ENCODE measurements at regions not wholly inside any gene's neighbourhood (a gene's known extent, or its start where the extent isn't known, plus 50 kb on each side); places are given as distances from the start of the nearest gene placed in this dataset.
A peak's percentile ranks its signal among the peaks of the same experiment; 100 is the strongest.

GRCh38 chr18:38944446-38945024, 1378.9 kb upstream of the CELF4 start:
- no peak for DNase-seq (ENCODE audit: low spot score)

DNA sequence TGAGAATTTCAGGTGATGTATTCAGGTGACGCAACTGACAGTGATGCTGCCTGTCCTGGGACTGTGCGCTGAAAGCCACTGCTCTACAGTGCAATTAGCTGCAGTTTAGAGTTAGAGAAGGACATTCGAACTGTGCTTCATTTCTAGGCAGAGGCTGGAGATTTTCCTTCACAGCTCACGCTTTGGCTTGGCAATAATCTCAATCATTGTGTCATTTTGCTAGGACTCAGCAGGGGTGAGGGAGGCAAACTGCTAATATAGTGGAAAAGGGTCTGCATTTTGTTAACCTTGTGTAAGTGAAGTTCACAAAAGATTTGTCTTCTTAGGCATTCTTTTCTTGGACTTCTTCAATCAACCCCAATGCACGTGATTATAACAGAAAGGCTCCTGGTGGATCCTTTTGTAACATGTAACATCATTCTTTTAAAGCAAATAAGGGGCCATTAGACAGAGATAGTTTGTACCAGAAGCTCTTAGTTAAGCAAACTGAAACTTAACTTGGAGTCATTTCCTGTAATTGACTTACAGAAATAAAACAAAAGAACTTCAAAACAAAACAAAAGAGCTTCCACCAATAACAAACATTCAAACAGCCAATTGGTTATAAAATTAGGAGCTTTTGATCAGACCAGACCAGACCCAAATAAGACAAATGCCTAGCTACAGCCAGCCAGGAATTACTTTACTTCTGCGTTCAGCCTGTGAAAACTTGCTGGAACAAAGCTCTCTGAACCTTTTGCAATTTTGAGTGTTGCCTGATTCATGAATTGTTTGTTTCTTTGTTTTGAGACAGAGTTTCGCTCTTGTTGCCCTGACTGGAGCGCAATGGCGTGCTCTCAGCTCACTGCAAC, 1376.3 kb upstream of the CELF4 start:
- no peak for DNase-seq (ENCODE audit: low spot score)

DNA sequence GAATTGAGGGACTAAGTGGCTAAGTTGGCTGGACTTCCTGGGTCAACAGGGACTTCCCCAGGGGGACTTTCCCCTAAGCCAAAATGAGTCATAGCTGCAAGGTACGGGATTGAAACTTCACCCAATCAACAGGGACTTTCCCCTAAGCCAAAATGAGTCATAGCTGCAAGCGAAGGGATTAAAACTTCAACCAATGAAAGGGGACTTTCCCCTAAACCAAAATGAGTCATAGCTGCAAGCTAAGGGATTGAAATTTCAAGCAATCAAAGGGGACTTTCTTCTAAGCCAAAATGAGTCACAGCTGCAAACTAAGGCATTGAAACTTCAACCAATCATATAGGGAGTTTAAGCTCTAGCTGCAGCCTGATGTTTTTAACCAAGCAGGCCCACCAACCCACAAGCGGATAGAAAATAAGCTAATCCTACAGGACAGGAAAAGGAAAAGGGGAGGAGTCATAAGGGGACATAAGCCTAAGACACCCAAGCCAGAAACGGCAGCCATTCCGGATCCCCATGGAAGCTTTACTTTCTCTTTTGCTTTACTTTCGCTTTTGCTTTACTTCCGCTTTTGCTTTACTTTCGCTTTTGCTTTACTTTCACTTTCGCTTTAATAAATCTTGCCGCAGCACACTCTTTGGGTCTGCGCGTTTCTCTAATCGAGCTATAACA, 1375.4 kb upstream of the CELF4 start:
- peak; percentile 24 for DNase-seq (ENCODE audit: low spot score)

- DNase-seq (ENCODE audit: low spot score): no peak
Observed at GRCh38 chr18:38940475-38940862, 1374.9 kb upstream of the CELF4 start.

DNA sequence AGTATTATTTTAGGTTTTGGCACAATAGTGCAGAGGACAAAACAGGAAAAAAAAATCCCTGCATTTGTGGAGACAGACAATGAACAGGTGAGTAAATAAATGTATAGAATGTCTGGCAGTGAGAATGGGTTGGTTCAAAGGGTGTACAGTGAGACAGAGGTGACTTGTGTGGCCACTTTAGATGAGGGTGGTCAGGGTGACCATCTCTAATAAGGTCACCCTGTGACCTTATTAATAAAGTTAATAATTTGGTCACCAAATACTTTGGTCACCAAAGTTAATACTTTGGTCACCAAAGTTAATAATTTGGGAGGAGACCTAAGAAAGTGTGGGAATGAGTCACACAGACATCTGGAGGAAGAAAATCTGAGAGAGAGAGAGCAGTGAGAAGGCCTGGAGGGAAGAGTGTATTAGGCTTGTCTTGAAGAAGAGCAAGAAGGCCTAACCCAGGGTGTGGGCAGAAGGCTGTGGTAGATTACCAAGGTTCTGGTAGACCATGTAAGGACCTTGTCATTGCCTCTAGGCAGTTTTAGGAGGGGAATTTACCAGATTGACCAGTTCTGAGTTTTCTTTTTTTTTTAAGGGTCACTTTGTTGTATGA, 1368.4 kb upstream of the CELF4 start:
- no peak for DNase-seq (ENCODE audit: low spot score)

- no peak for DNase-seq (ENCODE audit: low spot score)
Observed at GRCh38 chr18:38933322-38933721, 1367.7 kb upstream of the CELF4 start.

DNA sequence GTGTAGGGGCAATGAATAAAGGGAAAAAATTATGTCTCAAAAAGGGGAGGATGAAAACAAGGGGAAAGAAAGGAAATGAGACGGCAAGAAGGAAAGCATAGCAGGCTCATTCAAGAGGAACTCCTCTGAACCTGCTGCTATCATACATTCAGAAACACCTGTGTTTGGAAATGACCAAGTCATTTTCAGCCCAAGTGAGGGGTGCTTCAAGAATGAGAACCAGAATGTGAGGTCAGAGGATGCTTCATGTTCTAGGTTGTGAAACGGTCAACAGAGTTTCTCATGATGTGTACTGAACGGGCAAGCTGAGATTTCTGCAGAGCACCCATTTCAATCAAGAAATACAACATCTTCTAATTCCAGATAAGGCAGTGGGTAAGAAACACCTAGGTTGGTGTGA, 1367.2 kb upstream of the CELF4 start:
- DNase-seq (ENCODE audit: low spot score): no peak

GRCh38 chr18:38931754-38932050, 1366.1 kb upstream of the CELF4 start:
- no peak for DNase-seq (ENCODE audit: low spot score)

- no peak for DNase-seq (ENCODE audit: low spot score)
Observed at GRCh38 chr18:38930881-38931753, 1365.5 kb upstream of the CELF4 start.

DNA sequence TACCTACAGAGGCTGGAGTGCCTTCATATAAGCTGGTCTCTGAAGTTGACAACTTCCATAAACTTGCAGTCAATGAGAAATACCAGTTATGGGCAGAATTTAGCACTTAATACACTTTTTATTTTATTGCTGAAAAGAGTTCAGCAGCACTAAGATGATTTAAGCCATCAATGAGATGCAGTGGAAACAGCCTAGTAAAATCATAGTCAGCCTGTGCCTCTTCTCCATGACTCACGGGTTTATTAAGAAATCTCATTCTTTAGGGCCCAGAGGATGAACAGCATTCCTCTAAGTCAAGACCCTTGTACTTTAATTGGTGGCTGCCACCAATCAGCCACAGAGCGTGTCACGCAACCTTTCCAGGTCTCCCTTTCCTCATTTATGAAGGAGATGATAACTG, 1357.9 kb upstream of the CELF4 start:
- no peak for DNase-seq (ENCODE audit: low spot score)

GRCh38 chr18:38923126-38923525, 1357.5 kb upstream of the CELF4 start:
- no peak for DNase-seq (ENCODE audit: low spot score)

- DNase-seq (ENCODE audit: low spot score): no peak
Observed at GRCh38 chr18:38909972-38910371, 1344.4 kb upstream of the CELF4 start.

GRCh38 chr18:38902796-38903195, 1337.2 kb upstream of the CELF4 start:
- DNase-seq (ENCODE audit: low spot score): no peak

GRCh38 chr18:38900445-38900844, 1334.8 kb upstream of the CELF4 start:
- no peak for DNase-seq (ENCODE audit: low spot score)

- no peak for DNase-seq (ENCODE audit: low spot score)
Observed at GRCh38 chr18:38900031-38900430, 1334.4 kb upstream of the CELF4 start.

- DNase-seq (ENCODE audit: low spot score): no peak
Observed at GRCh38 chr18:38899252-38899651, 1333.7 kb upstream of the CELF4 start.

GRCh38 chr18:38898167-38898566, 1332.6 kb upstream of the CELF4 start:
- no peak for DNase-seq (ENCODE audit: low spot score)

- DNase-seq (ENCODE audit: low spot score): no peak
Observed at GRCh38 chr18:38895560-38895959, 1330.0 kb upstream of the CELF4 start.

DNA sequence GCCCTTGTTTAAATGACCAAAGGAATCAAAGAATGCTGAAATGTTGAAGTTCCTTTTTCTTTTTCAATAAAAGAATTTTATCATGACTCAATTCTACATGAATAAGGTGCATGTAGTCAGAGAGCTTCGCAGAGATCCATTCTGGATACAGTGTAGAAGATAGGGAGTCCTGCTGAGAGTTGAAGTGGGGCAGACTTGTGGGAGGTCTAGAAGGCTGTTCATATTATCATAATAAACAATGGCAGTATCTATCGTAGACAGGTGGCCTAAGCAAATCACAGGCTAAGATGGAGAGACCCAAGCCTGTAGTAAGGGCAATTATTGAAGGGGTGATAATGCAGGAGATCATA, 1322.0 kb upstream of the CELF4 start:
- no peak for DNase-seq (ENCODE audit: low spot score)

DNA sequence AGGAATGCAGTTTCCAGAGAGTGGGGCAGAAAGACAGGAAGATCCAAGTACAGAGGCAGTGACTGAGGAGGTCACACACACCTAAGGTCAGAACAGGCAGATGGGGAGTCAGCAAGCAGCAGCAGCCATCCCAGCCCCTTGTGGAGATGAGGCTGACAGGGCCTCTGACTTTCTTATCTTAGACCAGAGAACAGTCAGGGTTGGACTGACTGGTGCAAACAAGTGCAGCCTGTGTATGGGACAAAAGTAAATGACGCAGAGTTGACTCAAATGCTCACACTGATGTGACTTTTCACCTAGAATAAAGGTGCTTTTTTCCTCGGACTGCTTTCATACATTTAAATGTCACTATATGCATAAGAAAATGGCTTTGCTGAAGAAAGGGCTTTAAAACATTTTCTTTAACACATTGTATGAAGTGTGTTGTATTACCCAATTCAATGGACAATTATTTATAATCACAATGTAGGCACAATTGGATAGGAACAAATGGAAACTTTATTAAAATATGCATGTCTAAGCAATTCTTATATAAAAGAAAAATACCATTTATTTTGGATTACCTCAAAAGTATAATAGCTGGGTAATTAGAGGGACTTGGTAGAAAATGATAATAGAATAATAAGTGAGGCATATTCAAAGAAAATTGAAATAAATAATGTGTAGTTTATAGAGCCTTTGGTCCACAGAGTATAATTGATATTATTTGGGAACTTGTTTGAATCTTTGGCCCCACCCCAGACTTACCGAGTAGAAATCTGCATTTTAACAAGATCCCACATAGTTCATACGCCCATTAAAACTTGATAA, 1321.5 kb upstream of the CELF4 start:
- DNase-seq (ENCODE audit: low spot score): no peak

- no peak for DNase-seq (ENCODE audit: low spot score)
Observed at GRCh38 chr18:38886235-38886634, 1320.6 kb upstream of the CELF4 start.

Data from HT-29 (cell line).